Stomach (tissue), 4 donors: ENCODE measurements at regions not wholly inside any gene's neighbourhood (a gene's known extent, or its start where the extent isn't known, plus 50 kb on each side); places are given as distances from the start of the nearest gene placed in this dataset.

ENCODE experiments used
- EP300 ChIP-seq: sonication (generic); formaldehyde crosslinking; IDR thresholded peaks from one replicate; pipeline ENCODE4 v1.6.1; 2017; ENCODE audit warnings: antibody characterized with exemption
- POLR2A ChIP-seq, 4 donors: fragments of 450-650 bp; IDR thresholded peaks; one replicate each; pipeline ENCODE4 v1.6.1; 2016; ENCODE audit warnings: antibody characterized with exemption in 4 of 4, control low read depth in 2 of 4, mild to moderate bottlenecking in 1 of 4, moderate library complexity in 1 of 4
- TF ChIP-seq, protein P1 (sequence below), 7 experiments: fragments of 450-650 bp in 4 of 7; fragments of 200-600 bp in 3 of 7; sonication (generic) in 3 of 7; IDR thresholded peaks; one replicate each; pipeline ENCODE4 v1.5.1; 2016 to 2019; ENCODE audit warnings: antibody characterized with exemption in 7 of 7, control low read depth in 2 of 7, mild to moderate bottlenecking in 1 of 7

DNA sequence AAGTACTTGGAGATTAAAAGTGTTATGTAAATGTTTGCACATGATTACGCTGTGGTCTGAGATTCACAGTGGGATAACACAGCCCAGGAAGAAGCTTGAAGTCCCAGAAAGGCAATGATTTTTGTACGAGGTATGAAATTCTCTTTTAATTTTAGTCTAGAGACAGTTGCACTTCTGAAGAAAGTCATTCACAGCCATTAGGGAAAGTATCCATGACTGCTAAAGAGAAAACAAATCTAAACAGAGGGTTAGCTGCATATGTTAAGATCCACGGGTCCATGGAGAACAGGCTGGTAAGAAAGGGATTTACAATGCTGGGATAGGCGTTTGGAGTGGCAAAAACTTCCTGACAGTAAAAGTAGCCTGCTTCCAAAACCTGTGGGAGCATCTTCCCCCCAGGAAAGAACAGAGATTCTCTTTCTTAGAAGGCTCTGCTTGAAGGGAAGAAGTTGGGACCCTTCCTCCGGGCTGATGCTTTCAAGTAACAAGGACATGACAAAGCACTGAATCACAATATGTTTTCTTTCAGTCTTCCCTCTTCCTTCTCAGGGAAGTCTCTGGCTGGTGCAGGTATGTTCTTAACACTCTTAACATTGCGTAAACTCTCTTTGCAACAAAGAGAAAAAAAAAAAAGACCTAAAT lies 220.8 kb upstream of the CELF2 start:
- TF ChIP-seq, protein P1, sequence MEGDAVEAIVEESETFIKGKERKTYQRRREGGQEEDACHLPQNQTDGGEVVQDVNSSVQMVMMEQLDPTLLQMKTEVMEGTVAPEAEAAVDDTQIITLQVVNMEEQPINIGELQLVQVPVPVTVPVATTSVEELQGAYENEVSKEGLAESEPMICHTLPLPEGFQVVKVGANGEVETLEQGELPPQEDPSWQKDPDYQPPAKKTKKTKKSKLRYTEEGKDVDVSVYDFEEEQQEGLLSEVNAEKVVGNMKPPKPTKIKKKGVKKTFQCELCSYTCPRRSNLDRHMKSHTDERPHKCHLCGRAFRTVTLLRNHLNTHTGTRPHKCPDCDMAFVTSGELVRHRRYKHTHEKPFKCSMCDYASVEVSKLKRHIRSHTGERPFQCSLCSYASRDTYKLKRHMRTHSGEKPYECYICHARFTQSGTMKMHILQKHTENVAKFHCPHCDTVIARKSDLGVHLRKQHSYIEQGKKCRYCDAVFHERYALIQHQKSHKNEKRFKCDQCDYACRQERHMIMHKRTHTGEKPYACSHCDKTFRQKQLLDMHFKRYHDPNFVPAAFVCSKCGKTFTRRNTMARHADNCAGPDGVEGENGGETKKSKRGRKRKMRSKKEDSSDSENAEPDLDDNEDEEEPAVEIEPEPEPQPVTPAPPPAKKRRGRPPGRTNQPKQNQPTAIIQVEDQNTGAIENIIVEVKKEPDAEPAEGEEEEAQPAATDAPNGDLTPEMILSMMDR (IDR thresholded peaks at IDR 0.05) = no peak
- TF ChIP-seq POLR2A (IDR thresholded peaks at IDR 0.05) (no peak), EP300 (no peak)
